WTC11 (cell line): ENCODE measurements at regions not wholly inside any gene's neighbourhood (a gene's known extent, or its start where the extent isn't known, plus 50 kb on each side); places are given as distances from the start of the nearest gene placed in this dataset.

Experiments
- ATAC-seq: fragments of 200-7000 bp; cut with Tn5 transposase; 2 replicates; pipeline ENCODE4 v1.10.0; 2021; ENCODE audit warnings: mild to moderate bottlenecking, moderate library complexity
- CTCF ChIA-PET: fragments of 300-600 bp; sonication (Branson Sonifier 250); formaldehyde crosslinking; loops from one replicate; lab custom pipeline; 2021; ENCODE audit warnings: antibody characterized with exemption; lab: Charles Lee
- POLR2A ChIA-PET: fragments of 350-600 bp; sonication (Branson Sonifier 250); formaldehyde crosslinking; loops from one replicate; lab custom pipeline; 2021; ENCODE audit warnings: antibody characterized with exemption; lab: Charles Lee
- DNase-seq: peaks from one replicate; pipeline ENCODE4 v3.0.0; 2021; ENCODE audit warnings: low spot score
- H3K27ac Mint-ChIP-seq: 2 replicates; pipeline ENCODE4 v1.8.0; 2021; ENCODE audit warnings: mixed read lengths
- H3K27me3 Mint-ChIP-seq: 2 replicates; pipeline ENCODE4 v1.8.0; 2021; ENCODE audit warnings: low read depth, mild to moderate bottlenecking, moderate library complexity, mixed read lengths
- H3K36me3 Mint-ChIP-seq: 2 replicates; pipeline ENCODE4 v1.8.0; 2021; ENCODE audit warnings: mixed read lengths
- H3K4me1 Mint-ChIP-seq: 2 replicates; pipeline ENCODE4 v1.8.0; 2022; ENCODE audit warnings: mixed read lengths
- H3K4me3 Mint-ChIP-seq: 2 replicates; pipeline ENCODE4 v1.8.0; 2021; ENCODE audit warnings: mild to moderate bottlenecking, moderate library complexity, mixed read lengths
- H3K9me3 Mint-ChIP-seq: 2 replicates; pipeline ENCODE4 v1.8.0; 2021; ENCODE audit warnings: mixed read lengths
- ETV6 ChIP-seq: sonication (generic); formaldehyde crosslinking; IDR thresholded peaks from 2 replicates; pipeline ENCODE4 v1.8.1; 2022; ENCODE audit warnings: mild to moderate bottlenecking, missing genetic modification reagents
- FOXP1 ChIP-seq: sonication (generic); formaldehyde crosslinking; IDR thresholded peaks from 2 replicates; pipeline ENCODE4 v1.8.0; 2022; ENCODE audit warnings: missing genetic modification reagents, mild to moderate bottlenecking, moderate library complexity, borderline replicate concordance
- GRHL2 ChIP-seq: fragments of 250-450 bp; sonication (Bioruptor Pico); IDR thresholded peaks from 2 replicates; pipeline ENCODE4 v1.8.0; 2022; ENCODE audit warnings: mild to moderate bottlenecking, moderate library complexity; ENCODE audit not compliant: insufficient replicate concordance, severe bottlenecking
- JAZF1 ChIP-seq: fragments of 250-450 bp; sonication (Bioruptor Pico); IDR thresholded peaks from 2 replicates; pipeline ENCODE4 v1.9.0; 2021; ENCODE audit warnings: moderate library complexity, mild to moderate bottlenecking, inconsistent platforms
- NFE2L1 ChIP-seq: sonication (generic); formaldehyde crosslinking; IDR thresholded peaks from 2 replicates; pipeline ENCODE4 v1.8.1; 2023; ENCODE audit warnings: missing genetic modification reagents
- RORB ChIP-seq: fragments of 250-450 bp; sonication (Bioruptor Pico); IDR thresholded peaks from 2 replicates; pipeline ENCODE4 v1.9.0; 2021; ENCODE audit warnings: mild to moderate bottlenecking
- TEAD1 ChIP-seq: sonication (generic); formaldehyde crosslinking; IDR thresholded peaks from 2 replicates; pipeline ENCODE4 v1.8.0; 2022; ENCODE audit warnings: mild to moderate bottlenecking, missing genetic modification reagents
- ZBTB21 ChIP-seq: sonication (generic); formaldehyde crosslinking; IDR thresholded peaks from 2 replicates; pipeline ENCODE4 v1.8.1; 2023; ENCODE audit warnings: mild to moderate bottlenecking, missing genetic modification reagents, borderline replicate concordance
- TF ChIP-seq, protein P1 (sequence below): fragments of 250-450 bp; sonication (Bioruptor Pico); IDR thresholded peaks from 2 replicates; pipeline ENCODE4 v1.9.0; 2021; ENCODE audit warnings: mild to moderate bottlenecking, borderline replicate concordance
- TF ChIP-seq, protein P2 (sequence below): sonication (generic); formaldehyde crosslinking; conservative IDR thresholded peaks from 2 replicates; pipeline ENCODE4 v1.8.1; 2022; ENCODE audit warnings: mild to moderate bottlenecking, missing genetic modification reagents
- TF ChIP-seq, protein P3 (sequence below): sonication (generic); formaldehyde crosslinking; conservative IDR thresholded peaks from 2 replicates; pipeline ENCODE4 v1.8.1; 2023; ENCODE audit warnings: mild to moderate bottlenecking, low read depth, missing genetic modification reagents, moderate library complexity
- TF ChIP-seq, protein P4 (sequence below): sonication (generic); formaldehyde crosslinking; IDR thresholded peaks from 2 replicates; pipeline ENCODE4 v1.8.1; 2022; ENCODE audit warnings: mild to moderate bottlenecking, moderate library complexity, missing genetic modification reagents
- TF ChIP-seq, protein P5 (sequence below): sonication (generic); formaldehyde crosslinking; IDR thresholded peaks from 2 replicates; pipeline ENCODE4 v1.8.1; 2022; ENCODE audit warnings: mild to moderate bottlenecking, missing genetic modification reagents, moderate library complexity, borderline replicate concordance
- TF ChIP-seq, protein P6 (sequence below): sonication (generic); formaldehyde crosslinking; IDR thresholded peaks from 2 replicates; pipeline ENCODE4 v1.8.1; 2023; ENCODE audit warnings: mild to moderate bottlenecking, missing genetic modification reagents, moderate library complexity
- TF ChIP-seq, protein P7 (sequence below): sonication (generic); formaldehyde crosslinking; IDR thresholded peaks from 2 replicates; pipeline ENCODE4 v1.8.1; 2023; ENCODE audit warnings: mild to moderate bottlenecking, missing genetic modification reagents, borderline replicate concordance
- TF ChIP-seq, protein P8 (sequence below): sonication (generic); formaldehyde crosslinking; IDR thresholded peaks from 2 replicates; pipeline ENCODE4 v1.8.0; 2023; ENCODE audit warnings: missing genetic modification reagents
- TF ChIP-seq, protein P9 (sequence below): sonication (generic); formaldehyde crosslinking; IDR thresholded peaks from 2 replicates; pipeline ENCODE4 v1.8.1; 2022; ENCODE audit warnings: missing genetic modification reagents, borderline replicate concordance

DNA sequence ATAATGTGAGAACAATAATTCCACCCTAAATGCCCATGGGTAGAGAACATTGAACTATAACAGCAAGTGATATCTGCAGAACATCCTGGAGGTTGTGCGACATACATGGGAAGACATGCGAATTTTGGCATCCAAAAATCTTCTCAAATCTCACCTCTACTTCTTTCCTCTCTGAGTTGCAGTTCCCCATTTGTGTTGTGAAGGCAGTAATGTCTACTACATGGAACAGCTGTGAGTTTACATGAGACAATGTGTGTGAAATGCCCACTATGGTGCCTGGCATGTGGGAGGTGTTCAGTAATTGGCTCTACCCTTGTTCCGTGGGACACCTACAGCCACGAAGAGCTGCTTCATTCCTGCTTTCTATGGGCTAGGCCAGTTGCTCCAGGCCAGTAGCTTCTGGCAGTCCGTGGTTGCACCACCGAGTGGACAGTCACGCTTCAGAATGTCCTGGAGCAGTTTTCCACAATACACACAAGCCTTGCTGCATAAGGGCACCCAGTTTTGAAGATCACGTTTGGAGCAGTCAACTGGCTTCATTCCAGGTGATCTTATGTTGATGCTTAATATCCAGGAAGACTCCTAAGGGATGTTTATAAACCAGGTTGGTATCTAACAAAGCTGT, 297.7 kb downstream of the DEPDC1B start (continued):
- TF ChIP-seq, protein P1, sequence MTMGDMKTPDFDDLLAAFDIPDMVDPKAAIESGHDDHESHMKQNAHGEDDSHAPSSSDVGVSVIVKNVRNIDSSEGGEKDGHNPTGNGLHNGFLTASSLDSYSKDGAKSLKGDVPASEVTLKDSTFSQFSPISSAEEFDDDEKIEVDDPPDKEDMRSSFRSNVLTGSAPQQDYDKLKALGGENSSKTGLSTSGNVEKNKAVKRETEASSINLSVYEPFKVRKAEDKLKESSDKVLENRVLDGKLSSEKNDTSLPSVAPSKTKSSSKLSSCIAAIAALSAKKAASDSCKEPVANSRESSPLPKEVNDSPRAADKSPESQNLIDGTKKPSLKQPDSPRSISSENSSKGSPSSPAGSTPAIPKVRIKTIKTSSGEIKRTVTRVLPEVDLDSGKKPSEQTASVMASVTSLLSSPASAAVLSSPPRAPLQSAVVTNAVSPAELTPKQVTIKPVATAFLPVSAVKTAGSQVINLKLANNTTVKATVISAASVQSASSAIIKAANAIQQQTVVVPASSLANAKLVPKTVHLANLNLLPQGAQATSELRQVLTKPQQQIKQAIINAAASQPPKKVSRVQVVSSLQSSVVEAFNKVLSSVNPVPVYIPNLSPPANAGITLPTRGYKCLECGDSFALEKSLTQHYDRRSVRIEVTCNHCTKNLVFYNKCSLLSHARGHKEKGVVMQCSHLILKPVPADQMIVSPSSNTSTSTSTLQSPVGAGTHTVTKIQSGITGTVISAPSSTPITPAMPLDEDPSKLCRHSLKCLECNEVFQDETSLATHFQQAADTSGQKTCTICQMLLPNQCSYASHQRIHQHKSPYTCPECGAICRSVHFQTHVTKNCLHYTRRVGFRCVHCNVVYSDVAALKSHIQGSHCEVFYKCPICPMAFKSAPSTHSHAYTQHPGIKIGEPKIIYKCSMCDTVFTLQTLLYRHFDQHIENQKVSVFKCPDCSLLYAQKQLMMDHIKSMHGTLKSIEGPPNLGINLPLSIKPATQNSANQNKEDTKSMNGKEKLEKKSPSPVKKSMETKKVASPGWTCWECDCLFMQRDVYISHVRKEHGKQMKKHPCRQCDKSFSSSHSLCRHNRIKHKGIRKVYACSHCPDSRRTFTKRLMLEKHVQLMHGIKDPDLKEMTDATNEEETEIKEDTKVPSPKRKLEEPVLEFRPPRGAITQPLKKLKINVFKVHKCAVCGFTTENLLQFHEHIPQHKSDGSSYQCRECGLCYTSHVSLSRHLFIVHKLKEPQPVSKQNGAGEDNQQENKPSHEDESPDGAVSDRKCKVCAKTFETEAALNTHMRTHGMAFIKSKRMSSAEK (CRISPR knock-in tag): no peak
- TF ChIP-seq ZBTB21: no peak
- TF ChIP-seq GRHL2 (CRISPR knock-in tag): no peak
- TF ChIP-seq, protein P2, sequence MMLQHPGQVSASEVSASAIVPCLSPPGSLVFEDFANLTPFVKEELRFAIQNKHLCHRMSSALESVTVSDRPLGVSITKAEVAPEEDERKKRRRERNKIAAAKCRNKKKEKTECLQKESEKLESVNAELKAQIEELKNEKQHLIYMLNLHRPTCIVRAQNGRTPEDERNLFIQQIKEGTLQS (CRISPR knock-in tag): no peak
- TF ChIP-seq TEAD1 (CRISPR knock-in tag): no peak

DNA sequence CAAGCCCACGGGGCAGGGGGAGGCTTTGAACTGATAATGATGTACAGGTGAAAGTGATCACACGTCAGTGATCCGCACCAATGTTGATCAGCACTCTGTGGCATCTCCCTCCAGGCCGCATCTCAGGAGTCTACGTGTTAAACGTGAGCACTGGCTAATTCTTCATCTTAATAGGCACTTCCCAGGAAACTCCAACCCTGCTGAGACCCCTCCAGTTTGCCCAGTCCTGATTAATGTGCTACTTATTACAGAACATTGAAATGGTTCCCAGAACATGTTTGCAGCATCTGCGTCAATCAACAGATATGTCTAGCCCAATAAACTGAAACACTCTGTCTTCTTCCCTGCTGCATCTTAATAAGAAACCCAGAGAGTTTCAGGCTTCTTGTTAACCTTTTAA, 298.4 kb downstream of the DEPDC1B start:
- H3K36me3 Mint-ChIP-seq: no peaks in the 10 kb centered on the region
- POLR2A ChIA-PET: no interaction called here
- H3K4me1 Mint-ChIP-seq: no peaks in the 10 kb centered on the region
- no peak overlapping the region for H3K27ac Mint-ChIP-seq
- H3K9me3 Mint-ChIP-seq: no peaks in the 10 kb centered on the region
- CTCF ChIA-PET: no interaction called here
- no peak for DNase-seq
- no peaks in the 10 kb centered on the region for H3K27me3 Mint-ChIP-seq
- no peak for ATAC-seq
- no peak overlapping the region for H3K4me3 Mint-ChIP-seq
- TF ChIP-seq, protein P3, sequence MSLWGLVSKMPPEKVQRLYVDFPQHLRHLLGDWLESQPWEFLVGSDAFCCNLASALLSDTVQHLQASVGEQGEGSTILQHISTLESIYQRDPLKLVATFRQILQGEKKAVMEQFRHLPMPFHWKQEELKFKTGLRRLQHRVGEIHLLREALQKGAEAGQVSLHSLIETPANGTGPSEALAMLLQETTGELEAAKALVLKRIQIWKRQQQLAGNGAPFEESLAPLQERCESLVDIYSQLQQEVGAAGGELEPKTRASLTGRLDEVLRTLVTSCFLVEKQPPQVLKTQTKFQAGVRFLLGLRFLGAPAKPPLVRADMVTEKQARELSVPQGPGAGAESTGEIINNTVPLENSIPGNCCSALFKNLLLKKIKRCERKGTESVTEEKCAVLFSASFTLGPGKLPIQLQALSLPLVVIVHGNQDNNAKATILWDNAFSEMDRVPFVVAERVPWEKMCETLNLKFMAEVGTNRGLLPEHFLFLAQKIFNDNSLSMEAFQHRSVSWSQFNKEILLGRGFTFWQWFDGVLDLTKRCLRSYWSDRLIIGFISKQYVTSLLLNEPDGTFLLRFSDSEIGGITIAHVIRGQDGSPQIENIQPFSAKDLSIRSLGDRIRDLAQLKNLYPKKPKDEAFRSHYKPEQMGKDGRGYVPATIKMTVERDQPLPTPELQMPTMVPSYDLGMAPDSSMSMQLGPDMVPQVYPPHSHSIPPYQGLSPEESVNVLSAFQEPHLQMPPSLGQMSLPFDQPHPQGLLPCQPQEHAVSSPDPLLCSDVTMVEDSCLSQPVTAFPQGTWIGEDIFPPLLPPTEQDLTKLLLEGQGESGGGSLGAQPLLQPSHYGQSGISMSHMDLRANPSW: no peak
- TF ChIP-seq, protein P4, sequence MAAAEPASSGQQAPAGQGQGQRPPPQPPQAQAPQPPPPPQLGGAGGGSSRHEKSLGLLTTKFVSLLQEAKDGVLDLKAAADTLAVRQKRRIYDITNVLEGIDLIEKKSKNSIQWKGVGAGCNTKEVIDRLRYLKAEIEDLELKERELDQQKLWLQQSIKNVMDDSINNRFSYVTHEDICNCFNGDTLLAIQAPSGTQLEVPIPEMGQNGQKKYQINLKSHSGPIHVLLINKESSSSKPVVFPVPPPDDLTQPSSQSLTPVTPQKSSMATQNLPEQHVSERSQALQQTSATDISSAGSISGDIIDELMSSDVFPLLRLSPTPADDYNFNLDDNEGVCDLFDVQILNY: no peak
- TF ChIP-seq, protein P5, sequence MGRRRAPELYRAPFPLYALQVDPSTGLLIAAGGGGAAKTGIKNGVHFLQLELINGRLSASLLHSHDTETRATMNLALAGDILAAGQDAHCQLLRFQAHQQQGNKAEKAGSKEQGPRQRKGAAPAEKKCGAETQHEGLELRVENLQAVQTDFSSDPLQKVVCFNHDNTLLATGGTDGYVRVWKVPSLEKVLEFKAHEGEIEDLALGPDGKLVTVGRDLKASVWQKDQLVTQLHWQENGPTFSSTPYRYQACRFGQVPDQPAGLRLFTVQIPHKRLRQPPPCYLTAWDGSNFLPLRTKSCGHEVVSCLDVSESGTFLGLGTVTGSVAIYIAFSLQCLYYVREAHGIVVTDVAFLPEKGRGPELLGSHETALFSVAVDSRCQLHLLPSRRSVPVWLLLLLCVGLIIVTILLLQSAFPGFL (CRISPR knock-in tag): no peak
- TF ChIP-seq FOXP1 (CRISPR knock-in tag) (no peak), NFE2L1 (CRISPR knock-in tag) (no peak), JAZF1 (CRISPR knock-in tag) (no peak), RORB (no peak), ETV6 (CRISPR knock-in tag) (no peak)
- TF ChIP-seq, protein P6, sequence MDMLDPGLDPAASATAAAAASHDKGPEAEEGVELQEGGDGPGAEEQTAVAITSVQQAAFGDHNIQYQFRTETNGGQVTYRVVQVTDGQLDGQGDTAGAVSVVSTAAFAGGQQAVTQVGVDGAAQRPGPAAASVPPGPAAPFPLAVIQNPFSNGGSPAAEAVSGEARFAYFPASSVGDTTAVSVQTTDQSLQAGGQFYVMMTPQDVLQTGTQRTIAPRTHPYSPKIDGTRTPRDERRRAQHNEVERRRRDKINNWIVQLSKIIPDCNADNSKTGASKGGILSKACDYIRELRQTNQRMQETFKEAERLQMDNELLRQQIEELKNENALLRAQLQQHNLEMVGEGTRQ (CRISPR knock-in tag): no peak
- TF ChIP-seq, protein P7, sequence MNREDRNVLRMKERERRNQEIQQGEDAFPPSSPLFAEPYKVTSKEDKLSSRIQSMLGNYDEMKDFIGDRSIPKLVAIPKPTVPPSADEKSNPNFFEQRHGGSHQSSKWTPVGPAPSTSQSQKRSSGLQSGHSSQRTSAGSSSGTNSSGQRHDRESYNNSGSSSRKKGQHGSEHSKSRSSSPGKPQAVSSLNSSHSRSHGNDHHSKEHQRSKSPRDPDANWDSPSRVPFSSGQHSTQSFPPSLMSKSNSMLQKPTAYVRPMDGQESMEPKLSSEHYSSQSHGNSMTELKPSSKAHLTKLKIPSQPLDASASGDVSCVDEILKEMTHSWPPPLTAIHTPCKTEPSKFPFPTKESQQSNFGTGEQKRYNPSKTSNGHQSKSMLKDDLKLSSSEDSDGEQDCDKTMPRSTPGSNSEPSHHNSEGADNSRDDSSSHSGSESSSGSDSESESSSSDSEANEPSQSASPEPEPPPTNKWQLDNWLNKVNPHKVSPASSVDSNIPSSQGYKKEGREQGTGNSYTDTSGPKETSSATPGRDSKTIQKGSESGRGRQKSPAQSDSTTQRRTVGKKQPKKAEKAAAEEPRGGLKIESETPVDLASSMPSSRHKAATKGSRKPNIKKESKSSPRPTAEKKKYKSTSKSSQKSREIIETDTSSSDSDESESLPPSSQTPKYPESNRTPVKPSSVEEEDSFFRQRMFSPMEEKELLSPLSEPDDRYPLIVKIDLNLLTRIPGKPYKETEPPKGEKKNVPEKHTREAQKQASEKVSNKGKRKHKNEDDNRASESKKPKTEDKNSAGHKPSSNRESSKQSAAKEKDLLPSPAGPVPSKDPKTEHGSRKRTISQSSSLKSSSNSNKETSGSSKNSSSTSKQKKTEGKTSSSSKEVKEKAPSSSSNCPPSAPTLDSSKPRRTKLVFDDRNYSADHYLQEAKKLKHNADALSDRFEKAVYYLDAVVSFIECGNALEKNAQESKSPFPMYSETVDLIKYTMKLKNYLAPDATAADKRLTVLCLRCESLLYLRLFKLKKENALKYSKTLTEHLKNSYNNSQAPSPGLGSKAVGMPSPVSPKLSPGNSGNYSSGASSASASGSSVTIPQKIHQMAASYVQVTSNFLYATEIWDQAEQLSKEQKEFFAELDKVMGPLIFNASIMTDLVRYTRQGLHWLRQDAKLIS (CRISPR knock-in tag): no peak
- TF ChIP-seq, protein P8, sequence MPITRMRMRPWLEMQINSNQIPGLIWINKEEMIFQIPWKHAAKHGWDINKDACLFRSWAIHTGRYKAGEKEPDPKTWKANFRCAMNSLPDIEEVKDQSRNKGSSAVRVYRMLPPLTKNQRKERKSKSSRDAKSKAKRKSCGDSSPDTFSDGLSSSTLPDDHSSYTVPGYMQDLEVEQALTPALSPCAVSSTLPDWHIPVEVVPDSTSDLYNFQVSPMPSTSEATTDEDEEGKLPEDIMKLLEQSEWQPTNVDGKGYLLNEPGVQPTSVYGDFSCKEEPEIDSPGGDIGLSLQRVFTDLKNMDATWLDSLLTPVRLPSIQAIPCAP: no peak
- TF ChIP-seq, protein P9, sequence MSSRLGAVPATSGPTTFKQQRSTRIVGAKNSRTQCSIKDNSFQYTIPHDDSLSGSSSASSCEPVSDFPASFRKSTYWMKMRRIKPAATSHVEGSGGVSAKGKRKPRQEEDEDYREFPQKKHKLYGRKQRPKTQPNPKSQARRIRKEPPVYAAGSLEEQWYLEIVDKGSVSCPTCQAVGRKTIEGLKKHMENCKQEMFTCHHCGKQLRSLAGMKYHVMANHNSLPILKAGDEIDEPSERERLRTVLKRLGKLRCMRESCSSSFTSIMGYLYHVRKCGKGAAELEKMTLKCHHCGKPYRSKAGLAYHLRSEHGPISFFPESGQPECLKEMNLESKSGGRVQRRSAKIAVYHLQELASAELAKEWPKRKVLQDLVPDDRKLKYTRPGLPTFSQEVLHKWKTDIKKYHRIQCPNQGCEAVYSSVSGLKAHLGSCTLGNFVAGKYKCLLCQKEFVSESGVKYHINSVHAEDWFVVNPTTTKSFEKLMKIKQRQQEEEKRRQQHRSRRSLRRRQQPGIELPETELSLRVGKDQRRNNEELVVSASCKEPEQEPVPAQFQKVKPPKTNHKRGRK (CRISPR knock-in tag): no peak
